Skeletal muscle tissue (tissue), 3 donors: ENCODE measurements at regions not wholly inside any gene's neighbourhood (a gene's known extent, or its start where the extent isn't known, plus 50 kb on each side); places are given as distances from the start of the nearest gene placed in this dataset.
"Not testable (repeated sequence)": the region's sequence is repeated elsewhere in the genome, so short reads cannot be mapped to it uniquely, and the experiment has no call there.

ENCODE experiments used
- H3K27ac ChIP-seq: one replicate; pipeline ENCODE4 v1.7.0; 2013; ENCODE audit warnings: mild to moderate bottlenecking, low read depth, low read length, inconsistent platforms
- H3K27me3 ChIP-seq, 3 donors: one replicate each; pipeline ENCODE4 v1.7.0; 2013; ENCODE audit warnings: low read length in 3 of 3; ENCODE audit not compliant: control insufficient read depth in 3 of 3, insufficient read depth in 3 of 3
- H3K36me3 ChIP-seq, 3 donors: one replicate each; pipeline ENCODE4 v1.7.0; 2013; ENCODE audit warnings: low read length in 3 of 3; ENCODE audit not compliant: control insufficient read depth in 3 of 3, insufficient read depth in 3 of 3
- H3K4me1 ChIP-seq, 3 donors: one replicate each; pipeline ENCODE4 v1.7.0; 2013; ENCODE audit warnings: low read length in 3 of 3, mild to moderate bottlenecking in 3 of 3; ENCODE audit not compliant: control insufficient read depth in 3 of 3, insufficient read depth in 3 of 3
- H3K4me3 ChIP-seq, 3 donors: one replicate each; pipeline ENCODE4 v1.7.0; 2013; ENCODE audit warnings: low read length in 3 of 3
- H3K9ac ChIP-seq, 3 donors: one replicate each; pipeline ENCODE4 v1.7.0; 2013; ENCODE audit warnings: low read length in 3 of 3, mild to moderate bottlenecking in 3 of 3, moderate library complexity in 2 of 3, low read depth in 1 of 3
- H3K9me3 ChIP-seq, 3 donors: one replicate each; pipeline ENCODE4 v1.7.0; 2013; ENCODE audit warnings: low read length in 3 of 3; ENCODE audit not compliant: control insufficient read depth in 3 of 3
- donor health status: Osteomylitis.

DNA sequence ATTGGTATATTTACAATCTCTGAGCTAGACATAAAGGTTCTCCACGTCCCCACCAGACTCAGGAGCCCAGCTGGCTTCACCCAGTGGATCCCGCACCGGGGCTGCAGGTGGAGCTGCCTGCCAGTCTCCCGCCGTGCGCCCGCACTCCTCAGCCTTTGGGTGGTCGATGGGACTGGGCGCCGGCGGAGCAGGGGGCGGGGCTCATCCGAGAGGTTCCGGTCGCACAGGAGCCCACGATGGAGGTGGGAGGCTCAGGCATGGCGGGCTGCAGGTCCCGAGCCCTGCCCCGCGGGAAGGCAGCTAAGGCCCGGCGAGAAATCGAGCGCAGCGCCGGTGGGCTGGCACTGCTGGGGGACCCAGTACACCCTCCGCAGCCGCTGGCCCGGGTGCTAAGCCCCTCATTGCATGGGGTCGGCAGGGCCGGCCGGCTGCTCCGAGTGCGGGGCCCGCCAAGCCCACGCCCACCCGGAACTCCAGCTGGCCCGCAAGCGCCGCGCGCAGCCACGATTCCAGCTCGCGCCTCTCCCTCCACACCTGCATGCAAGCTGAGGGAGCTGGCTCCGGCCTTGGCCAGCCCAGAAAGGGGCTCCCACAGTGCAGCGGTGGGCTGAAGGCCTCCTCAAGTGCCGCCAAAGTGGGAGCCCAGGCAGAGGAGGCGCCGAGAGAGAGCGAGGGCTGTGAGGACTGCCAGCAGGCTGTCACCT lies 396.8 kb upstream of the LCORL start:
- H3K9ac ChIP-seq, H3K27ac ChIP-seq, H3K4me3 ChIP-seq, H3K27me3 ChIP-seq, H3K4me1 ChIP-seq, H3K36me3 ChIP-seq, H3K9me3 ChIP-seq: not testable (repeated sequence)

DNA sequence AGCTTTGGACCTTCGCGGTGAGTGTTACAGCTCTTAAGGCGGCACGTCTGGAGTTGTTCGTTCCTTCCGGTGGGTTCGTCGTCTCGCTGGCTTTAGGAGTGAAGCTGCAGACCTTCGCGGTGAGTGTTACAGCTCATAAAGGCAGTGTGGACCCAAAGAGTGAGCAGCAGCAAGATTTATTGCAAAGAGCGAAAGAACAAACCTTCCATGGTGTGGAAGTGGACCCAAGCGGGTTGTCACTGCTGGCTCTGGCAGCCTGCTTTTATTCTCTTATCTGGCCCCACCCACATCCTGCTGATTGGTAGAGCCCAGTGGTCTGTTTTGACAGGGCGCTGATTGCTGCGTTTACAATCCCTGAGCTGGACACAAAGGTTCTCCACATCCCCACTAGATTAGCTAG lies 396.1 kb upstream of the LCORL start:
- H3K9ac ChIP-seq, H3K9me3 ChIP-seq, H3K4me1 ChIP-seq, H3K27me3 ChIP-seq, H3K36me3 ChIP-seq, H3K4me3 ChIP-seq, H3K27ac ChIP-seq: not testable (repeated sequence)

DNA sequence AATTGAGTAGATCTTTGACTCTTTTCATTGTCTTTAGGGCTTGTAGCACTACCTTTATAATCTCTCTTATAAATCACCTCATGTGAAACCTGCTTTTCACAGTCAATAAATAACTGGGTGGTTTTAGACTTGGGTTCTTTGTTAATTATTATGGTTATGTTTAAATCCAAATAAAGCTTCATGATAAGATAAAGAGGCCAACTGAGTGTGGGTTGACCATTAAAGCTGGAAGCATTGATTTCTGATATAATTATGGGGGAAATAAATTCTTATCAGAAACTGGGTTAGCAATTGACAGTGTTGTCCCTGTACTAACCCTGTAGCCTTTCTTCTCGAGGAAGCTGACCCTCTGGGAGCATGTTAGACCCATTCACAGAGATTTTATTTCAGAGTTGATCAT lies 384.7 kb upstream of the LCORL start:
- no peak overlapping the region for H3K4me3 ChIP-seq
- H3K9ac ChIP-seq = no peak overlapping the region
- H3K9me3 ChIP-seq = no peaks in the 10 kb centered on the region
- no peaks in the 10 kb centered on the region for H3K36me3 ChIP-seq
- H3K27ac ChIP-seq = no peak overlapping the region
- H3K27me3 ChIP-seq = no peaks in the 10 kb centered on the region
- H3K4me1 ChIP-seq = no peaks in the 10 kb centered on the region

DNA sequence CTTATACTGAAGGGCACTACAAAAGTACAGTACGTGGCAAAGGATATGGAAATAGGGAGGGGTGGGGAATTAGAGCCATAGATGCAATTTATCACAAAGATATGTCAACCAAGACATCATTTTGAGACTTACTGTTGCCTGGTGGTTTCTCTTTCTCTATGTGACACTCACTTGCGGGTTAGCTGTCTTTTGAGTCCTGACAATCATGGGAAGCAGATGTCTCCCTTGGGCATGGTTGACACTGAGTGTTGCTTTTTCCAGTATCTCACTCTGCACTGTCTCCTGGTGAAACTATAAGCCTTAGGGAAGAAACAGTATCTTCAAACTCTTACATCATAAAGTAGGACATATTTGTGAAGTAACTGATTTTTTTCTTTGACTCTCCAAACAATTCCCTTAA lies 383.5 kb upstream of the LCORL start:
- Histone ChIP-seq H3K4me3 (no peak overlapping the region), H3K27me3 (no peaks in the 10 kb centered on the region), H3K27ac (no peak overlapping the region), H3K9ac (no peak overlapping the region), H3K36me3 (no peaks in the 10 kb centered on the region), H3K9me3 (no peaks in the 10 kb centered on the region), H3K4me1 (no peaks in the 10 kb centered on the region)

DNA sequence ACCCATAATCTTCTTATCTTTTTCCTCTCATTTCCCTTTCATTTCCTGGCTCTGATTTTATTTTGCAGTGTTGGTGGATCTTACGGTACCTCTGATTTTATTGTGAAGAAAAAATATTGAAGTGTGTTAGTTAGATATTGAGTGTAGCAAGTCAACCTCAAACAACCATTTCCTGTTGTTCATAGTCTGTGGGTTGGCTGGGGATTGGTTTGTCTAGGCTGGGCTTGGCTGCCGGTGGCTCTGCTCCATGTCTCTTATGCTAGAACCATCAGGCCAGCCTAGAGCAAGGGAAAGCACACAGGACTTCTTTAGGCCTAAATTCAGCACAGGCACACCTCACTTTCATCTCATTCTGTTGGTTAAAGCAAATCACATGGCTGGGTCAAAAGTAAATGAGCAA lies 383.1 kb upstream of the LCORL start:
- Histone ChIP-seq H3K9ac (no peak overlapping the region), H3K4me1 (no peaks in the 10 kb centered on the region), H3K36me3 (no peaks in the 10 kb centered on the region), H3K4me3 (no peak overlapping the region), H3K27ac (no peak overlapping the region), H3K9me3 (no peaks in the 10 kb centered on the region), H3K27me3 (no peaks in the 10 kb centered on the region)

DNA sequence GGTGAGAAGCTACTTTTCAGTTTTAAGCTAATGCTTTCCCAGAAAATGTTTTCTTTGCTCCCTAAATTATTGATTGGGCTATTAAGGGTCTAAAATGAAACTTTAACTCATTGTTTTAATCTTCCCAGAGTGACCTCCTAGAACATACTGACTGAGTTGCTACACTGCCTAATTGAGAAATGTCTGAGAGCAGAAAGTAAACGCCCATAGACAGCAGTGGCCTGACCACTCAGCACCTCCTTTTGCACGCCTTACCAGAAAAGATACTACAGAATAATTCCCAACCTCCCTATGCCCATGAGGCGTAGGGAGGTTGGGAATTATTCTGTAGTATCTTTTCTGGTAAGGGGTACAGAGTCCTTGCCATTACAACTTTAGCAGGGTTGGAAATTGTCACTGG lies 381.8 kb upstream of the LCORL start:
- H3K4me1 ChIP-seq = no peaks in the 10 kb centered on the region
- no peak overlapping the region for H3K27ac ChIP-seq

DNA sequence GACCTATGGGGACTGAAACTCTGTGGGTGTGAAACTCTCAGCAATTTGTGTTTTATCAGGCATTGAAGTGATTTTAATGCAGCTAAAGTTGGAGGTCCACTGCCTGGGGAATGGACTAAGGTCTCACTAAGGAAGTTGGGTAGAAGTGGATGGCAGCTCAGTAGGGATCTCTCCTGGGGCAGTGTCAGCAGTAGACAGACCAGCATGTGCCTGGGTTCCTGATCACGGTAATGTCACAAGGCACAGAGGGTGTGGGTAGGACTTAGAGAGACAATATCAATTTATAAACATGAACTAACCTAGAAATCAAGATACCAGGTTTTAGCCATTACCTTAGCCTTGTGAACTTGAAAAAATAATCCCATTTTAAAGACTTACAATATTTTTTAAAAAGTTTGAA lies 380.3 kb upstream of the LCORL start:
- Histone ChIP-seq H3K9ac (no peak overlapping the region), H3K4me3 (no peak overlapping the region)

More for the DNA sequence above, 381.8 kb upstream of the LCORL start:
- Histone ChIP-seq H3K9me3 (no peaks in the 10 kb centered on the region), H3K9ac (no peak overlapping the region), H3K36me3 (no peaks in the 10 kb centered on the region), H3K4me3 (no peak overlapping the region), H3K27me3 (no peaks in the 10 kb centered on the region)

DNA sequence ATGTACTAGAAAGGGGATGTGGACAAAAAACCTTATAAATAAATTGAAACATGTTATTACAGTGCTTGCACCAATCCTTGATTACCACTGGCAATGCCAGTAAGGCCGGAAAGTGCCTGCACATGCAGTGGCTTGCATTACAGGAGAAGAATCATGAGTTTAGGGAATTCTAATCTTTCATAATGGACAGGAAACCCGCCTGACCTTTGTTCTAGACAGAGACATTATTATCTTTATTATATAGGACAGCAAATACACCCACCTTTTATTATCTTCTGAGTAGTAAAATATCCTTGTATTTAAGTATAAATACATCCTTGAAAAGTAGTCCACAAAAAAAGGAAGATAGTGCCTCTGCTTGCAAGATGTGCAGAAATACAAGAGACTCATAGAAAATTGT lies 379.9 kb upstream of the LCORL start:
- no peaks in the 10 kb centered on the region for H3K27me3 ChIP-seq
- no peaks in the 10 kb centered on the region for H3K36me3 ChIP-seq
- H3K4me3 ChIP-seq = no peak overlapping the region

More for the DNA sequence above, 380.3 kb upstream of the LCORL start:
- Histone ChIP-seq H3K27me3 (no peaks in the 10 kb centered on the region), H3K27ac (no peak overlapping the region), H3K9me3 (no peaks in the 10 kb centered on the region), H3K4me1 (no peaks in the 10 kb centered on the region), H3K36me3 (no peaks in the 10 kb centered on the region)

DNA sequence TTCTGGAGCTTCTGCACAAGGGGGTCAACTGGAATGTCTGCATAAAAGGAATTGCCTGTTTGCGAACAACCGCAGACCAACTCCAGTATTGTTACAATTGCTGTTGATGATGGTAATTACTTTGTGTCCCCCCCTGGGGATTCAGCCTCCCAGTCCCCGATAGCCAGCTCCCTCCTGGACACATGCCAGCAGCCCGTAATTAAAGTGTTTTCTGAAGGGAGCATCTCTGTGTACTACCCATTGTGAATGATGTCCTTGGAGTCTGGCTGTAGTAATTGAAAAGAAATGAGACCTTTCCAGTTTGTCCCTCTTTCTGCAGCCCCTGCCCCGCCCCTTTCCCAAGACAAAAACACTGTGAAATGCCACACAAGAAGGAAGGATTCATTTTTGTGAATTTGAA lies 377.1 kb upstream of the LCORL start:
- no peak overlapping the region for H3K9ac ChIP-seq
- no peak overlapping the region for H3K4me3 ChIP-seq
- no peak overlapping the region for H3K27ac ChIP-seq
- no peaks in the 10 kb centered on the region for H3K36me3 ChIP-seq
- no peaks in the 10 kb centered on the region for H3K4me1 ChIP-seq
- H3K9me3 ChIP-seq = no peaks in the 10 kb centered on the region
- H3K27me3 ChIP-seq = no peaks in the 10 kb centered on the region

More for the DNA sequence above, 379.9 kb upstream of the LCORL start:
- H3K9me3 ChIP-seq = no peaks in the 10 kb centered on the region
- no peak overlapping the region for H3K27ac ChIP-seq
- no peaks in the 10 kb centered on the region for H3K4me1 ChIP-seq
- H3K9ac ChIP-seq = no peak overlapping the region

DNA sequence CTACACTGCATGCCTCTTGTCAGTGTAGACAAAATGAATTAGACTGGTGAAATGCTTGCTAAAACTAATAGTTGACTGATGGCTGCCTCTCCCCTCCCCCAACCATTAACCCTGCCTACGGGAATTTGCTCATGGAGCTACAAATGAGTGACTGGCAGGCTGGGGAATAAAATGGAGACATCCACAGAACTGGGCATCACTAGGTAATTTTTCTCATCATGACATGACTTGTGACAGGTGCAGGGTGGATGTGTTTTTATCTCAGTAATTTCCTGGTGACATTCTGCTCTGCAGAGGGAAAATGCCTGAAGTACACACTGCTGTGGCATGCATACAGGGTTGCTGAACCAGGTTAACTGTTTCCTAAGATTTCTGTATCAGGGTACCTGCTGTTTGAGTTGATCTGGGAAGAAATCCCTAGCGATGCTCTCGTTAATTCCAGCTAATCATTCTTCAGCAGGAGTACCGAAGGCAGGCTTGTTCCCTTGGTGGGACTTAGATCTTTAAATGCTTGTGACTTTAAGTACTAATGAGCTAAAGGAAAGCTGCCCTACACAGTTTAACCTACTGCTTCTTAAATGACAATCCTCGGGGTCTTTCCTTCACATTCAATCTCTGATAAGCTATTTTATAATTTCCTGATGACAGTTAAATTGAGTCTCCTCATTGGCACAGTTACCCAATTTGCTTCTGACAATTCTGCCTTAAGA lies 376.3 kb upstream of the LCORL start:
- Histone ChIP-seq H3K4me3 (no peak overlapping the region), H3K27ac (no peak overlapping the region), H3K4me1 (no peaks in the 10 kb centered on the region), H3K9me3 (no peaks in the 10 kb centered on the region), H3K27me3 (no peaks in the 10 kb centered on the region), H3K9ac (no peak overlapping the region), H3K36me3 (no peaks in the 10 kb centered on the region)
